Stimulated activated CD4-positive, alpha-beta T cell treated with anti-CD3 and anti-CD28 coated beads, Interleukin-15, amount 100 ng/mL, for 48 hours (primary cell): ENCODE measurements at regions not wholly inside any gene's neighbourhood (a gene's known extent, or its start where the extent isn't known, plus 50 kb on each side); places are given as distances from the start of the nearest gene placed in this dataset.
"Not testable (repeated sequence)": the region's sequence is repeated elsewhere in the genome, so short reads cannot be mapped to it uniquely, and the experiment has no call there.

ENCODE experiments used
- DNase-seq, 2 donors: peaks; one replicate each; pipeline ENCODE4 v3.0.0-alpha.2; 2020; ENCODE audit warnings: low read depth in 2 of 2

DNA sequence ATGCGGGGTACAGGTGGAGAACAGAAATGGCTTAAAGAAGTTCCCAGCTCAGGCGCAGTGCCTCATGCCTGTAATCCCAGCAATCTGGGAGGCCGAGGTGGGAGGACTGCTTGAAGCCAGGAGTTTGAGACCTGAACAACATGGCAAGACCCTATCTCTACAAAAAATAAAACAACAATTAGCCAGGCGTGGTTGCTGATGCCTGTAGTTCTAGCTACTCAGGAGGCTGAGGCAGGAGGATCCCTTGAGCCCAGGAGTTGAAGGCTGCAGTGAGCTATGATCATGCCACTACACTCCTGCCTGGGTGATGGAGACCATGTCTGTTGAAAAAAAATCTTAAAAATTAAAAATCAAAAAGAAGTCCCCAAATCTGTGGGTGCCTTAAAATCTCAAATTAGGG lies 228.3 kb upstream of the WSB1 start:
- DNase-seq = no peak

DNA sequence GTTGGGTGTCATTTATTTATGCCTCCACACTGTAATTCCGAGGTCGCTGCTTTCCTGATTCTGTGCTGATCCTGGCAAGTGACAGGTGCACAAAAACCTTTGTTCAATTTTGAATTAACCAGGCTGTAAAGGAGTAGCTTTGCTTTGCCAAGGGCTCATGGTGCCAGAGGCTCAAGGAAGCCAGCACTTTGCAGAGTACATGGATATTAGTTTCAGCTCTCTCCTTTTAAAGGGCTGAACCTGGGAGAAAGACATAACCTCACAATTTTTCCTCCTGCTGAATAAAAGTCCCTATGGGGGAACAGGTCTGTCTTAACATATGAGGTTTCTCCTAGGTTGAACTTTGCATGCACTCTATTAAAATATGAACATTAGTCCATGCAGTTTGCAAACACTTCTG lies 227.6 kb upstream of the WSB1 start:
- DNase-seq = no peak

DNA sequence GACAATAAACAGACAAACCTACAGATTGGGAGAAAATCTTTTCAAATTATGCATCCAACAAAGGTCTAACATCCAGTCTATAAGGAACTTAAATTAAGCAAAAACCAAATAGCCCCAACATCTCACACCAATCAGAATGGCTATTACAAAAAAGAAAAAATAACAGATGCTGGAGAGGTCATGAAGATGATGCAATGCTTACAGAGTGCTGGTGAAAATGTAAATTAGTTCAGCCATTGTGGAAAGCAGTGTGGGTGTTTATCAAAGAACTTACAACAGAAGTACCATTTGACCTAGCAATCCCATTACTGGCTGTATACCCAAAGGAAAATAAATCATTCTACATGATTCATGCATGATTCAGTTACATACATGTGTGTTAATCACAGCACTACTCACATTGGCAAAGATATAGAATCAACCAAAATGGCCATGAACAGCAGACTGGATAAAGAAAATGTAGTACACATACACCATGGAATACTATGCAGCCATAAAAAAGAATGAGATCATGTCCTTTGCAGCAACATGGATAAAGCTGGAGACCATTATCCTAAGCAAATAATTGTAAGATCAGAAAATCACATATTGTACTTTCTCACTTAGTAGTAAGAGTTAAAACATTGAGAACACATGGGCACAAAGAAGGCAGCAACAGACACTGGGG lies 223.9 kb upstream of the WSB1 start:
- no peak for DNase-seq

DNA sequence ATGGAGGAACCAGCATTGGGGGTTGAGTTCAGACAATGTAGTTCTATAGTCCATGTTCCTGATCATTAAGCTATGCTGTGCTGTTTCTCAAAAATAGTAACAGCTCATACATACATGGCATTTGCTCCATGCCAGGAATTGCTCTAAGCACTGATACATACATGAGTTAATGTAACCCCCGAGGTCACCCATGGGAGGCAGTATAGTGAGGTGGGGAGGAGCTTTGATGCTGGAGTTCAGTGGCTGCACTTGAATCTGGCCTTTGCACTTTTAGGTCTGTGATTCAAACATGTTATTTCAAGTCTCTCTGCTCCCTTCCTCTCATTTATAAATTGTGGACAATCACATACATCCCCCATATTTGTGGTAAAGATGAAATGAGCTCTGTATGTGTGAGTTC lies 223.1 kb upstream of the WSB1 start:
- DNase-seq = no peak

DNA sequence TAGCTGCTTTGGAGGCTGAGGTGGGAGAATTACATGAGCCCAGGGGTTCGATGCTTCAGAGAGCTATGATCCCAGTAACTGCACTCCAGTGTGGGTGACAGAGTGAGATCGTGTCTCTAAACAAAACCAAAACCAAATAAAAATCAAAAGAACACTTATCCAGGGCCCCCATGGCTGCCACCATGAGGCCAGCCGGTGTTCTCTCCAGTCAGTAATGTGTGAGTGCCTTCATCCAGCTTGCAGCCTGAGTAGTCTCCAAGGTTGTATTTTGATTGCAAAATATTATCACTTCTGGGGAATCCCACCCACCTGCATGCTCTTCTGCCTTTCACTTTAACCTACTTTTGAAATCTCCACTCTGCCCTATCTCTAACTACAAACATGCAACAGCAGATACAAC lies 221.0 kb upstream of the WSB1 start:
- DNase-seq = no peak

DNA sequence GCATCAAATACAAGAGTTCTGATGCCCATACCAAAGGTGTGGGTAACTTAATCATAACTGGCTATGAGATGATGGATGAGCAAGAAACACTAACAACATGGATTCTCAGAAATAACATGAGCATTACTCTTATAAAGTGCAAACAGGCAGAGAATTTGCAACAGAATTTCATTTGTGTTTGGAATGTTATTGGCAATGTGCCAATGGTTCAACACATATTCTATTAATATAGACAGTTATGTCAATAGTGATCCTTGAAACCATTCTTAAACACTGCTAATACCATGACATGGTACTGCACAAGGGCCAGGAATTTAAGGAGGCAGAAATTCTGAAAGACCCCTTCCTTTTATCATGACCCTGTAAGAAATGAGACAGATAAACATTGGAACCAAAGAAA lies 217.1 kb upstream of the WSB1 start:
- no peak for DNase-seq

DNA sequence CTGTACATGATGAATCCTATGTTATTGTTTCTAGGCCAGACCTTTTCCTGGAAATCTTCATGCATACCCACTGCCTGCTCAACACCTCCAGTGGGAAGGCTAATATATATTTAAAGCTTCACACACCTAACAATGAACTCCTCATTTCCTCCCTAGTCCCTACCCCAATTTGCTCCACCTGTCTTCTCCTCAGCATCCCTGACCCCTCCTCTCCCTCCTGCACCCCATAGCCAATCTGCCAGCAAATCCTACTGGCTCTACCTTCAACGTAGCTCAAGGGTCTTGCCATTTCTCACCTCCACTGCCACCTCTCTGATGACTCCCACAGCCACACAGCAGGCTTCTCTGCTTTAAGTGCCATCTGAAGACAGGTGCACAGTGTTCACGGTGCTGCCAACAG lies 215.6 kb upstream of the WSB1 start:
- no peak for DNase-seq

DNA sequence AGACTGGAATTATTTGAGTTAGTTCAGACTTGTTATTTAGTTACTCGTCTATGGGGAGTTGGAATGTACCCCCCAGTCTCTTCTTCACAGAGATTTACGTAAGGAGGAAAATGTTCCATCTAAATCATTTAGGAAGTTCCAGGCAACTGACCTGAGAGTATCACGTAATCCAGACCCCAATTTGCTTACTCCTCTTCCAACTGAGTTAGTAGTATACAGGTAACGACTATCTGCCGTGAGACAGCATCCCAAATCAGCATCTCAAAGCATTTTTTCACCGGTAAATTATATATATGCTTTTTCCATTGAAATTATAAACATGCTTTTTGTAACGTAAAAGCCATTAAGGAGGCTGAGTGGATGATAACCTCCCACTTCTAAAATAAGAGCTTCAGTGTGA lies 214.3 kb upstream of the WSB1 start:
- DNase-seq = no peak

DNA sequence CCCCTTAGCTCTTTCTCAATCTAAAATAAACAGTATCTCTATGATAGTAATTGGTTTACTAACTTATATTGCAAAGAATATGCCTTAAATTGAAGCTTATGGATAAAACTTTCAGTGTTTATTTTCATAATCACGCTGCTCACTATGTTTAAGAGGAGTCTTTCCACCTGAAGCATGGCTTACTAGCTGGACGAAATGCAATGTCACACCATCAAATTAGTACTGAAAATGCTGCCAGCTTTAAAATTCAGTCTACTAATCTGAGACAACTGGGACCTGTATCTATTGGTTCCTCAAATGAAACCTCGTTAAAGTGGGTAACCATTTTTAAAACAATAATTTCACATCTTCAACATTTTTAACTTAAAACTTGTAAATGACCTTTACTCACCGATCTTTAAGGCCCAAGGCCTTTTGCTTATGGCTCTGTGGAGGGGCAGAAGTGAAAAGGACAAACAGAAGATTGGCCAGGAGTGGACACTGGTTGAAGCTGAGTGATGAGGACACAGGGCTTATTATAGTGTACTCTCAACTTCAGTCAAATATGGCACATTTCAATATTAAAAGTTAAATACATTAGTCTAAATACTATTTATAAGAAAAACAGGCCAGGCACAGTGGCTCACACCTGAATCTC lies 212.8 kb upstream of the WSB1 start:
- DNase-seq = no peak

DNA sequence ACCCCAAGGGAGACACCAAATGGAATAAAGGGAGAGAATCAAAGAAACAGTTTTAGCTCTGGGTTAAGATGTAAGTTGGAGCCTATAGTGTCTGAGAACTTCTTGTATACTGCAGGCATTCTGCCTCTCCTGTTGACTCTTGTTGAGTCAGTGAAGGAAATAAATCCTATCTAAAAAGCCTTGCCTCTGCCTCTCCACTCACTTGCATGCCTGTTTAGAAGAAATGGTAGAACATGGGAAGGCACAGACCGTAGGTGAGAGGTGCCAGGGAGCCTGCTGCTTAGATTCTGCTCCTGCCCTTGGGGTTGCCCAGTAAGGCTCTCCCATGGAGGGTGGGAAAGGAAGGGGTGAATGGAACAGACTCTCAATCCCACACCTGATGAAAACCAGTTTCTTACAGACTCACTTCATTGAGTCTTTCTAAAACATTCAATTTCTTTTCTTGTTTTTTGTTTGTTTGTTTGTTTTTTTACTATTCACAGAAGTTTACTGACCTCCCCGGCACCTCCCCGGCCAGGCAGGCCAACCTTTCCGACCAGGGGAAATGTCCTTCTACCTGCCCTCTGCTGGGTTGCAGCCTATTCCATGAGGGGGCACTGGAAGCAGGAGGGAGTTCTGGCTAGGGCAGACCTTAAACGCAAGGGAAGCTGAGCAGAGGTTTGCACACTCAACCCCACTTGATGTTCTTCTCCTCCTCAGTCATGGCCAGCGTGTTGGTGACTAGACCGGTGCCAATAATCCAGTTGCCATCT lies 211.7 kb upstream of the WSB1 start:
- no peak for DNase-seq

DNA sequence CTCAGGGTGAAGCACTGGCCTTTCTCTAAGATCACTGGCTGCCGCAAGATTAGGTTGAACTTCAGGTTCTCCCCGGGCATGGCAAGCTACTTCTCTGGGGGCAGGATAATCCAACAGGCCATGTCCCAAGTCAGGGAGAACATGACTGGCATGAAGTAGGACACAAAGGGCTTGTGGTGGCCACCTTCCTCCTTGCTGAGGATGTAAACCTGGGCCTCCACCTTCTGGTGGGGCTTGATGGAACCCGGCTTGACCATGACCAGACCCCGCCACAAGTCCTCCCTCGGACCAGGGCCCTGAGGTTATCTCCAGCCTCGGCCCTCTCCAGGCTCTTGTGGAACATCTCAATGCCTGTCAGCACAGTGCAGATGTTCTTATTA lies 211.1 kb upstream of the WSB1 start:
- no peak for DNase-seq

DNA sequence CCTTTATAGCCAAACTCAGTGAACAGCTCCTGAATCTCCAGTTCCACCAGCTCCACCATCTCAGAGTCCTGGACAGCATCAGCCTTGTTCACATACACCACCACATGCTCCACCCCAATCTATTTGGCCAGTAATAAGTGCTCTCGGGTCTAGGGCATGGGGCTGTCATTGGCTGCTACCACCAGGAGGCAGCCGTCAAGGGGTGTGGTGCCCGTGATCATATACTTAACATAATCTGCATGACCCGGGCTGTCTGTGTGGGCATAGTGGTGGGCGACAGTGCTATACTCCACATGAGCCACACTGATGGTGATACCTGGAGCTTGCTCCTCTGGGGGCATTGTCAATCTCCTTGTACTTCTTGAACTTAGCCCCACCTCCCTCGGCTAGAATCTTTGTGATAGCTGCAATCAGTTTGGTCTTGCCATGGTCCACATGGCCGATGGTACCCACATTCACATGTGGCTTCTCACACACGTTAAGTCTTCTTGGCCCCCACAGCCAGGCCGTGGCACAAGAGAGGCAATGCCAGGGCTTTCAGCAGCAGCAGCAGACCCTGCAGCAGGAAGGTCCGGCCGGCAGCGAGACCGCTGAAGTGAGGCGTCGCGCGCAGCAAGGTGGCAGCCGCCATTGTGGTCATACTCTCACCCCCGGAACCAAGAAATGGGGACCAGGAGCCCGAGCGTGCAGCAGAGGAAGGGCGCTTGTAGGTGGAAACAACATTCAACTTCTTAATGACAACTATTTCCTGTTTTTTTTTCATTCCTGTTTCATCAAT lies 210.3 kb upstream of the WSB1 start:
- no peak for DNase-seq

DNA sequence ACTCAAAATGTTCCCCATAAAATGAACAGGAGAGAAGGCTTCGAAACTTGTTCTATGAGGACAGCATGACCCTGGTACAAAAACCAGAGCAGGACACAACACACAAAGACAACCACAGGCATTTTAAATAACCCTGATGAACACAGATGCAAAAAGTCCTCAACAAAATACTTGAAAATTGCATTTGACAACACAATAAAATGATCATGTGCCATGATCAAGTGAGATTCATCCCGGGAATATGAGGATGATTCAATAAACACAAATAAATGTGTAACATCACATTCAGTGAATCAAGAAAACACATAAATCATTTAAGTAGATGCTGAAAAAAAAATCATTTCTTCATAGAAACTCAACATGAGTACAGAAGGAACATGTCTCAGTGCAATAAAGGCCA lies 208.4 kb upstream of the WSB1 start:
- no peak for DNase-seq

DNA sequence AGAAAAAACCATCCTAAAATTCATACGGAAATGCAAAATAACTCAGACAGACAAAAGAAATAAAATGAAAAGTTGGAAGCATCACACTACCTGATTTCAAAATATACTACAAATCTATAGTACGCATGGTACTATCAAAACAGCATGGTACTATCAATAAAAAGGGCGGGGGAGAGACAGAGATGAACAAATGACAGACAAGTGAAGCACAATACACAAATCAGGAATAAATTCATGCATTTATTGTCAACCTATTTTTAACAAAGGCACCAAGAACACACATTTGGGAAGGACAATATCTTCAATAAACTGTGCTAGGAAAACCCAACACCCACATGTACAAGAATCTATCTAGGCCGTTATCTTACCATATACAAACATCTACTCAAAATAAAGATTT lies 207.4 kb upstream of the WSB1 start:
- no peak for DNase-seq

DNA sequence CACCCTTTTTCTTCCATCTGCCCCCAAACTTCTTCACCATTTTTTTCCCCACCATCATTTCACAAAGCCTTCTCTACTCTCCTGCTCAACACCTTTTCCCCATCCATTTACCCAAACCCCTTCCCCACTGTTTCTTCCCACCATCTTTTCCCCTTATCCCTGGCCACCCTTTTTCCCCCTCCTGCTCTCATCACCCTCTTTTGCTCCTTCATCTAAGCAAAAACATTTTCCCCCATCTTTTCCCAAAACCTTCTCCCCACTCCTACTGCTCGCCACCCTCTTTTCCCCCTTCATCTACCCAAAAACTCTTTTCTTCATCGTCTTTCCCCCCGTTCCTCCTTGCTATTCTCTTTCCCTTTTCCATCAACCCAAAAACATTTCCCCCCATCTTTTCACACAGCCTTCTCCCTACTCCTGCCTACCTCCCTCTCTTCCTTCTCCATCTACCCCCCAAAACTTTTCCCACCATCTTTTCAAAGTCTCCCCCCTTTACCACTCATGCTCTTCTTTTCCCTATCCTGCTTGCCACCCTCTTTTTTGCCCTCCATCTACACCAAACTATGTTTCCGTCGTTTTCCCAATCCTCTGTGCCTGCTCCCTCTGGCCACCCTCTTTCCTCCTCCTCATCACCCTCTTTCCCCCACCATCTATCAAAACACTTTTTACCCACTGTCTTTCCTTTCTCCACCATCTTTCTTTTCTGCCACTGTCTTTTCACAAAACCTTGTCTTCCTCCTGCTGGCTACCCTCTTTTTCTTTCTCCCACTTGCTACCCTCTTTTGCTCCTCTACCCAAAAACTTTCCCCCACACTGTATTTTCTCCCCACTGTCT lies 205.8 kb upstream of the WSB1 start:
- DNase-seq = no peak

DNA sequence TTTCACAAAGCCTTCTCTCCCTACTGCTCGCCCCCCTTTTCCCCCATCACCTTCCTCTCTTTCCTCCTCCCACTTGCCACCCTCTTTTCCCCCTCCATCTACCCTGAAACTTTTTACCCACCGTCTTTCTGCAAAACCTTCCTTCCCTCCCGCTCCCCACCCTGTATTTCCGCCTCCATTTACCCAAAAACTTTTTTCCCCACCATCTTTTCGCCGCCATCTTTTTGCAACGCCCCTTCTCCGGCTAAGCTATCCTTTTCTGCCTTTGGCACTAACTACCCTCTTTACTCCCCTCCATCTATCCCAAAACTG lies 205.2 kb upstream of the WSB1 start:
- no peak for DNase-seq

DNA sequence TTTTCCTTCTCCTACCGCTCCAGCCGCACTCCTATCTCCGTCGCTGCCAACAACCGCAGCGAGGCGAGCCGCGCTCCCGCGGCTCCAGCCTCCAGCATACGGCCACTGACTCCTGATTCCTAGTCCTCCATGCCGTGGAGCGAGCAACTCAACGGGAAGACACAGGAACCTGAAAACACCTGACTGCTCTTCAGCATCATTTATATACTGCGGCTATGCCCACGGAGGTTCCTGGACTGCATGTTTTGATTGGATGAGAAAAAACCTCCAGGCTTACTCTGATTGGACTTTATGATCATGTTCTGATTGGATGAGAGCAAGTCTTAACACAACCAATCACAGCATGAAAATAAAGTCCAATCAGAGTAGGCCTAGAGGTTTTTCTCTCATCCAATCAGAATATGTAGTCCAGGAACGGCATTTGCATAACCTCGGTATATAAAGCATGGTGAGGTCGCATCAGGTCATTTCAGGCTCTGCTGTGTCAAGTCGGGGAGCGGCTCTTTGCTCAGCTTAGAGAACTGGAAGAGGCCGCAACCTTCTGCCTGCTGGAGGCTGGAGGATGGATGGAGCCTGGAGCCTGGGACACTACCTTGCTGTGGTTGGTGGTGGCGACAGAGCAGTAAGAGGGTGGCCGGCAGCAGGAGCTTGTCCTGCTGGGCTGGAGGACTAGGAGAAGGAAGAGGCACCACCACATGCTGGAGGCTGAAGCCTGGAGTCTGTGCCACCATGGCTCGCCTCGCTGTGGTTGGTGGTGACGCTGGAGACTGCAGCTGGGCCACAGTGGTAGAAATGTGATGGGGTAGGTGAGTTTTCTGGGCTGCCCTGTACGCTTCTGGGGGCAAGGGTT lies 204.6 kb upstream of the WSB1 start:
- DNase-seq = not testable (repeated sequence)

DNA sequence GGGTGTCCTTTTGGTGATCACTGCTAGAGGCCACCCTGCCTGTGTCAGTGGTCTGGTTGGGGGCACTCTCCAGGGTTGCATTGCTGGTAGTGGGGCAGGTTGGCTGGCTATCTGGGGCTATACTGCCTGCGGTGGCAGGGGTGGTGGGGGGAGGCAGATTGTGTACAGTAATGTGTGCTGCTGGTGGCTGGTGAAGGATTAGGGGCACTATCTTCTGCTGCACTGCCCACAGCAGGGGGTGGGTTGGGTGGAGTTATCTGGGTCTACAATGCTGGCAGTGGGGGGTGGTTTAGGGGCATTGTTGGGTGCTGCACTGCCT lies 204.0 kb upstream of the WSB1 start:
- DNase-seq = no peak

DNA sequence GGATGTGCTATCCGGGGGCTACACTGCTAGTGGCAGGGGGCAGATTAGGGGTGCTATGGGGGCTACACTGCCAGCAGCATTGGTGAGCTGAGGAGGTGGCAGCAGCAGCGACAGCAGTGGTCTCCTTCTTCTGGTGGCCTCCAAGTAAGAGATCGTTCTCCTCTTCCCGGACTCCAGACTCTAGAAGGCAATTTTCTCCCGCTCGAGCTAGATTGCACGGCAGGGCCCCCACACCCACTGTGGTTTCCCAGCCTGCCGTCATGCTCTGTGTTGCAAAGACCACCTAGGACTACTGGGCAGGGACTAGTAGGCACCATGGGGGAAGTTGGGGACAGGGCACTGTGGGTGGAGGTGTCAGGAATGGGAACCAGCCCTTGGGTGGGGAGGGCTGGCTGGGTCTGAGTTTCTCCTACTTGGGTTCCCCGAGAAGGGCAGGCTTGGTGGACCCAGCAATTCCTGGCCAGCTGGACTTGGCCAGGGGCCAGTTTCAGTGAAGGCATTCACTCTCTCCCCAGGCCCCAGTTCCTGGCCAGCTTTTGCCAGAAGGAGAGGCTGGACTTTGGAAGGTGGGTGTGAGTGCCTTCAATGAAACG lies 203.4 kb upstream of the WSB1 start:
- DNase-seq = not testable (repeated sequence)

DNA sequence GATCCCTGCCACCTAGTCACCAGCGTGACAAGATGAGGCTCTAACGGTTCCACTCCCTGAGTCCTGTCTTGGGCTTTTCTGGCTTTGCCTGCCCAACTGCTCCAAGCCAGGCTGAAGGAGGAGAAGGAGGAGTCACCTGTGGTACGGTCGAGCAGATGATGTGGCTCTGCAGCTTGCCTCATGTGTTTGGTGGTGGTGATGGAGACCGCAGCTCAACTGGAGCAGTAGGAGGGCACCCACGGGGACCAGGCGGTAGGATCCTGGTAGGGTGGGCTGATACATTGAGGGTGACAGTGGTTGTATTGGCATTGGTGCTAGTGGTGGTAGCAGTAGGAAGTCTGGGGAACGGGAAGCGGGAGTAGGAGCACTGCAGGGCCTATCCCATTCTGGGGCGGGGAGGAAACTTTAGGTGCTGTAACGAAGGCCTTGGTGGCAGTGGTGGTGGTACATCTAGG lies 202.8 kb upstream of the WSB1 start:
- no peak for DNase-seq

DNA sequence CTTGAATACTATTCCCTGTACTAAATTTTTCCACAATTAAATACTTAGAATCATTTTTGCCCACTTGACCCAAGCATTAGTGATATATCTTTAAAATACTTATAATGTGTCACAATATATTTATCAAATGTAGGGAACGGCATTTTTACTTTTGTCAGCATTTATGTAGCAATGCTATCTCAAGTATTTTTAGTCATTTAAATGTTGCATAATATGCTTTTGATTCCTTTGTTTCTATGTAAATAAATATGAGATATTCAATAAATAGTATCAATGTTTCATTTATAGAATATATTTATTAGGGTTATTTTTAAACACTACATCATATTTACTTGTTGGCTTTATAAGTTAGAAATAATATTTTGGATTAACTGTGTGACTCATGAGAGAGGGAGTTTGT lies 199.7 kb upstream of the WSB1 start:
- not testable (repeated sequence) for DNase-seq
